SU-DHL-6 (cell line): ENCODE measurements at regions not wholly inside any gene's neighbourhood (a gene's known extent, or its start where the extent isn't known, plus 50 kb on each side); places are given as distances from the start of the nearest gene placed in this dataset.

Experiments
- H2AFZ ChIP-seq: fragments of 200-600 bp; sonication (generic); 2 replicates; pipeline ENCODE4 v1.6.1; 2014; ENCODE audit warnings: low read depth, mild to moderate bottlenecking, moderate library complexity, mixed read lengths, antibody characterized with exemption, low read length; ENCODE audit not compliant: severe bottlenecking
- H3F3A ChIP-seq: fragments of 200-600 bp; shearing (Covaris generic); 2 replicates; pipeline ENCODE4 v1.6.0; 2016; ENCODE audit warnings: antibody characterized with exemption, mild to moderate bottlenecking; ENCODE audit not compliant: insufficient read depth
- H3K27ac ChIP-seq: fragments of 200-600 bp; sonication (generic); 2 replicates; pipeline ENCODE4 v1.5.1; 2016; ENCODE audit warnings: low read depth, mild to moderate bottlenecking, low read length, moderate library complexity, mixed read lengths
- H3K27me3 ChIP-seq: fragments of 200-600 bp; sonication (generic), shearing (Covaris generic); 2 replicates; pipeline ENCODE4 v1.6.0; 2014; ENCODE audit warnings: mild to moderate bottlenecking, low read length
- H3K36me3 ChIP-seq: fragments of 200-600 bp; sonication (generic); 2 replicates; pipeline ENCODE4 v1.6.1; 2014; ENCODE audit warnings: mild to moderate bottlenecking, low read length, mixed read lengths
- H3K4me2 ChIP-seq: fragments of 300-600, 200-600 bp; shearing (Covaris generic), sonication (generic); 2 replicates; pipeline ENCODE4 v1.6.0; 2014; ENCODE audit warnings: low read length, low read depth, mild to moderate bottlenecking; ENCODE audit not compliant: poor library complexity, severe bottlenecking
- H3K4me3 ChIP-seq: fragments of 200-600 bp; sonication (generic); 2 replicates; pipeline ENCODE4 v1.5.1; 2014; ENCODE audit warnings: antibody characterized with exemption, low read length, mild to moderate bottlenecking, mixed read lengths; ENCODE audit not compliant: insufficient read depth, poor library complexity, severe bottlenecking
- H3K79me2 ChIP-seq: fragments of 200-600 bp; sonication (generic); 2 replicates; pipeline ENCODE4 v1.6.1; 2014; ENCODE audit warnings: mild to moderate bottlenecking, low read length, moderate library complexity; ENCODE audit not compliant: insufficient read depth
- H3K9ac ChIP-seq: fragments of 200-600 bp; sonication (generic); 2 replicates; pipeline ENCODE4 v1.7.0; 2014; ENCODE audit warnings: mild to moderate bottlenecking, low read length
- H3K9me2 ChIP-seq: fragments of 200-600 bp; sonication (generic); replicated peaks from 2 replicates; pipeline ENCODE4 v1.6.1; 2014; ENCODE audit warnings: low read length; ENCODE audit not compliant: insufficient read depth
- H3K9me3 ChIP-seq: fragments of 200-600 bp; sonication (generic); 2 replicates; pipeline ENCODE4 v1.6.1; 2014; ENCODE audit warnings: low read length, mixed read lengths; ENCODE audit not compliant: insufficient read depth
- H4K20me1 ChIP-seq: fragments of 200-600 bp; sonication (generic); 2 replicates; pipeline ENCODE4 v1.6.1; 2014; ENCODE audit warnings: low read depth, mild to moderate bottlenecking, antibody characterized with exemption, low read length, moderate library complexity, mixed read lengths
- EZH2phosphoT487 ChIP-seq: fragments of 200-600 bp; sonication (generic), shearing (Covaris generic); conservative IDR thresholded peaks from 2 replicates; pipeline ENCODE4 v1.6.1; 2018; ENCODE audit warnings: mild to moderate bottlenecking, antibody characterized with exemption, low read length, moderate library complexity, mixed read lengths
- TF ChIP-seq, protein P1 (sequence below): fragments of 200-600 bp; sonication (generic); IDR thresholded peaks from one replicate; pipeline ENCODE4 v1.5.1; 2017; ENCODE audit warnings: antibody characterized with exemption, mild to moderate bottlenecking, low read length, moderate library complexity; ENCODE audit not compliant: insufficient read depth, poor library complexity, severe bottlenecking

DNA sequence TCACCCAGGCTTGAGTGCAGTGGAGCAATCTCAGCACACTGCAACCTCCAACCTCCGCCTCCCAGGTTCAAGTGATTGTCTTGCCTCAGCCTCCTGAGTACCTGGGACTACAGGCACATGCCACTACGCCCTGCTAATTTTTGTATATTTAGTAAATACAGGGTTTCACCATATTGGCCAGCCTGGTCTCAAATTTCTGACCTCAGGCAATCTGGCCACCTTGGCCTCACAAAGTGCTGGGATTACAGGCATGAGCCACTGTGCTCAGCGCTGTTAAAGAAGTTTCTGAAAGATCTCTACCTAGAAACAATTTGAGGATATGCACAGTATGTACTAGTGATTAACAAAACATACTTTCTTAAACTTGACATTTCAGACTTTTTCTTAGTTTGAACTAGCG is 182.6 kb upstream of the ESRRG start:
- H3K27ac ChIP-seq, result no peak overlapping the region
- H3K4me3 ChIP-seq, result no peak overlapping the region
- H4K20me1 ChIP-seq, result no peaks in the 10 kb centered on the region
- no peaks in the 10 kb centered on the region for H3K27me3 ChIP-seq
- TF ChIP-seq EZH2phosphoT487, result no peak
- TF ChIP-seq, protein P1, sequence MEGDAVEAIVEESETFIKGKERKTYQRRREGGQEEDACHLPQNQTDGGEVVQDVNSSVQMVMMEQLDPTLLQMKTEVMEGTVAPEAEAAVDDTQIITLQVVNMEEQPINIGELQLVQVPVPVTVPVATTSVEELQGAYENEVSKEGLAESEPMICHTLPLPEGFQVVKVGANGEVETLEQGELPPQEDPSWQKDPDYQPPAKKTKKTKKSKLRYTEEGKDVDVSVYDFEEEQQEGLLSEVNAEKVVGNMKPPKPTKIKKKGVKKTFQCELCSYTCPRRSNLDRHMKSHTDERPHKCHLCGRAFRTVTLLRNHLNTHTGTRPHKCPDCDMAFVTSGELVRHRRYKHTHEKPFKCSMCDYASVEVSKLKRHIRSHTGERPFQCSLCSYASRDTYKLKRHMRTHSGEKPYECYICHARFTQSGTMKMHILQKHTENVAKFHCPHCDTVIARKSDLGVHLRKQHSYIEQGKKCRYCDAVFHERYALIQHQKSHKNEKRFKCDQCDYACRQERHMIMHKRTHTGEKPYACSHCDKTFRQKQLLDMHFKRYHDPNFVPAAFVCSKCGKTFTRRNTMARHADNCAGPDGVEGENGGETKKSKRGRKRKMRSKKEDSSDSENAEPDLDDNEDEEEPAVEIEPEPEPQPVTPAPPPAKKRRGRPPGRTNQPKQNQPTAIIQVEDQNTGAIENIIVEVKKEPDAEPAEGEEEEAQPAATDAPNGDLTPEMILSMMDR, result no peak
- no peaks in the 10 kb centered on the region for H3K9me2 ChIP-seq
- no peak overlapping the region for H2AFZ ChIP-seq
- no peaks in the 10 kb centered on the region for H3K79me2 ChIP-seq
- H3K36me3 ChIP-seq, result no peaks in the 10 kb centered on the region
- no peak overlapping the region for H3K4me2 ChIP-seq
- no peaks in the 10 kb centered on the region for H3F3A ChIP-seq
- H3K9ac ChIP-seq, result no peak overlapping the region
- no peaks in the 10 kb centered on the region for H3K9me3 ChIP-seq

DNA sequence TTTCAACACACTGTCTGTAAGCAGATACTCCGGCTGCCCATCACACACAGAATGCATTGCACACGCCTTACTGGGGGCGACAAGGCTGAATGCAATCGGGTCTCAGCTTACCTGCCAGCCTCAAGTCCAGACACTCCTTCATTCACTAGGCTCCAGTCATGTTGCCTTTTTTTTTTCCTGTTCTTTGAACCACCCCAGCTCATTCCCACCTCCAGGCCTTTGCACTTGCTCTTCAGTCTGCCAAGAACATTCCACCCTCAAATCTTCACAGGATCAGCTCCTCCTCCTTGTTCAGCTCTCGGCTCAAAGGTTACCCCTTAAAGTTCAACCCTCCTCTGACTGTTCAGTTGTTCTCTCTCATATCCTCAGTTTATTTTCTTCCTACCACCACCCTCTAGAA is 181.9 kb upstream of the ESRRG start:
- no peaks in the 10 kb centered on the region for H3F3A ChIP-seq
- no peaks in the 10 kb centered on the region for H4K20me1 ChIP-seq
- H3K9me2 ChIP-seq, result no peaks in the 10 kb centered on the region
- H3K4me2 ChIP-seq, result no peak overlapping the region
- no peak overlapping the region for H3K27ac ChIP-seq
- H3K4me3 ChIP-seq, result no peak overlapping the region
- no peaks in the 10 kb centered on the region for H3K36me3 ChIP-seq
- no peaks in the 10 kb centered on the region for H3K27me3 ChIP-seq
- H2AFZ ChIP-seq, result no peak overlapping the region
- no peaks in the 10 kb centered on the region for H3K79me2 ChIP-seq
- TF ChIP-seq, protein P1, result no peak
- no peak for TF ChIP-seq EZH2phosphoT487
- no peaks in the 10 kb centered on the region for H3K9me3 ChIP-seq
- no peak overlapping the region for H3K9ac ChIP-seq

DNA sequence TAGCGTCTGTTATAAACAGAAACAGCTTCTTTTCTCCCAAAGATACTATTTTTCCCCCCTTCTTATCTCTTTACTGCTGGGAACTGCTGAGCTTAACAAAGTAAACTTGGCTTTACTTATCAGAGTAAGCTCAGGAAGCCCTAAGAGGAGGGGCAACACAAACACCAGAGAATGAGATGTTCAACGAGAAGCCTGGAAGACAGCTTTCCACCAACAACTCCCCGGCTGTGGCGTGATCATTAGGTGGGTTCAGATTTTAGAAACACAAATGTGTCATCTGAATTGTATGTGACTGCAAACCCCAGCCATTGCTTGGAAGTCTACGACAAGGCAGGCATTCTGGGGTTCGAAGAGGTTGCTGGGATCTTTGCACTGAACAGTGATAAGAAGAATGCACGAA is 181.2 kb upstream of the ESRRG start:
- H3K4me2 ChIP-seq, result no peak overlapping the region

More for the DNA sequence above, 181.2 kb upstream of the ESRRG start:
- no peak overlapping the region for H3K4me3 ChIP-seq
- H3K9me3 ChIP-seq, result no peaks in the 10 kb centered on the region
- TF ChIP-seq EZH2phosphoT487, result no peak
- TF ChIP-seq, protein P1, result no peak
- H3K27me3 ChIP-seq, result no peaks in the 10 kb centered on the region
- H3K27ac ChIP-seq, result no peak overlapping the region
- no peak overlapping the region for H2AFZ ChIP-seq
- no peaks in the 10 kb centered on the region for H3K79me2 ChIP-seq
- H3F3A ChIP-seq, result no peaks in the 10 kb centered on the region
- H3K9ac ChIP-seq, result no peak overlapping the region
- H4K20me1 ChIP-seq, result no peaks in the 10 kb centered on the region
- no peaks in the 10 kb centered on the region for H3K9me2 ChIP-seq
- H3K36me3 ChIP-seq, result no peaks in the 10 kb centered on the region
